ENCODE measurements at regions not wholly inside any gene's neighbourhood (a gene's known extent, or its start where the extent isn't known, plus 50 kb on each side); places are given as distances from the start of the nearest gene placed in this dataset.

DNA sequence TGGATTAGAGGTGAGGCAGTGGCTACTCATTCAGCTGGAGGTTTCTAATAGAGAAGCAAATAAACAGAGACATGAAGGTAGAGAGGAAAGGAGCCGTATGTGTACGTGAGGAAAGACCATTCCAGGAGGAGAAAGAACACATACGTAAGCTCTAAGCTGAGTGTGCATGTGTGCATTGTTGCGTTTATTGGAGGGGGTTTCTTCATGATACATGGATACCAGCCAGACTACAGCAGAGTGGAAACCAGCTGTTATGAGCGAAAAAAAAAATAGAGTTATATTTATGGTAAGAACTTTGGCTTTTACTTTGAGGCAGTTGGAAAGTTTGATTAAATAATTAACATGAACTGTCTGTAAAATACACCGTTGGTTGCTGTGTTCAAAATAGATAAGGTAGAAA lies 173.4 kb upstream of the RGS18 start:
- Histone ChIP-seq H2BK12ac (ENCODE audit: low read length) (no peak overlapping the region), H2AK5ac (ENCODE audit: low read depth, low read length) (no peak overlapping the region), H3K36me3 (replicated peaks in 1 of 2; ENCODE audit: control insufficient read depth in 2 of 2, insufficient read depth in 2 of 2, low read length in 2 of 2) (no peaks in the 10 kb centered on the region), H3K27me3 (ENCODE audit: control insufficient read depth in 3 of 3, insufficient read depth in 3 of 3, low read depth in 1 of 3, low read length in 3 of 3) (no peaks in the 10 kb centered on the region), H3K4me2 (ENCODE audit: insufficient read depth, low read length, poor library complexity, severe bottlenecking) (no peak overlapping the region), H3K18ac (ENCODE audit: low read length) (no peak overlapping the region), H3K9ac (ENCODE audit: low read depth, low read length, poor library complexity) (no peak overlapping the region), H3K4me1 (ENCODE audit: control insufficient read depth in 2 of 2, insufficient read depth in 1 of 2, low read depth in 1 of 2, low read length in 2 of 2) (no peaks in the 10 kb centered on the region), H3K27ac (replicated peaks; ENCODE audit: low read length) (no peak overlapping the region), H3K23ac (ENCODE audit: low read depth, low read length, poor library complexity) (no peak overlapping the region), H3K14ac (ENCODE audit: low read length) (no peak overlapping the region), H2BK5ac (ENCODE audit: low read length) (no peak overlapping the region), H4K91ac (ENCODE audit: low read depth, low read length, poor library complexity) (no peak overlapping the region), H2AFZ (ENCODE audit: low read length) (no peak overlapping the region), H3K9me3 (replicated peaks in 1 of 2; ENCODE audit: control insufficient read depth in 2 of 2, insufficient read depth in 1 of 2, low read depth in 1 of 2, low read length in 2 of 2) (no peaks in the 10 kb centered on the region), H3K4ac (ENCODE audit: low read length) (no peak overlapping the region), H2BK15ac (ENCODE audit: low read length) (no peak overlapping the region), H2BK120ac (ENCODE audit: low read depth, low read length) (no peak overlapping the region), H4K8ac (ENCODE audit: low read depth, low read length) (no peak overlapping the region), H3K4me3 (ENCODE audit: low read length in 2 of 2) (no peak overlapping the region), H3K79me1 (ENCODE audit: low read depth, low read length) (no peaks in the 10 kb centered on the region)
- no CpG with 5 or more reads among the region's 6 CpGs for WGBS, 2 donors (ENCODE audit: extremely low coverage in 2 of 2, insufficient read length in 2 of 2, insufficient replicate concordance in 1 of 2)
- DNase-seq (ENCODE audit: low spot score), result no peak

DNA sequence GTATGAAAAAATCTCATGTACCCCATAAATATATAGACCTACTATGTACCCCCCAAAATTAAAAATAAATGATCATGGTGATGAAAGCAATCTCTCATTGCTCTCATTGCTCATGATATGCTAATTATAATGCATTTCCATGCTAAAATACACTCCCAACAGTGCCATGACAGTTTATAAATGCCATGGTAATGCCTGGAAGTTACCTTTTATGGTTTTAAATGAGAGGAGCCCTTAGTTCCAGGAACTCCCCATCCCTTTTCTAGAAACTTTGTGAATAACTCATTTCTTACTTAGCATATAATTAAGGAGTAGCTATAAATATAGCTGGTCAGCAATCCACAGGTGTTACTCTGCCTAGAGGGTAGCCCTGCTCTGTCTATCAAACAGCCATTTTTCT lies 166.1 kb upstream of the RGS18 start:
- Histone ChIP-seq H3K4me3 (ENCODE audit: low read length in 2 of 2) (no peak overlapping the region), H2AK5ac (ENCODE audit: low read depth, low read length) (no peak overlapping the region), H4K8ac (ENCODE audit: low read depth, low read length) (no peak overlapping the region), H3K79me1 (ENCODE audit: low read depth, low read length) (no peaks in the 10 kb centered on the region), H2BK12ac (ENCODE audit: low read length) (no peak overlapping the region), H3K23ac (ENCODE audit: low read depth, low read length, poor library complexity) (no peak overlapping the region), H3K27me3 (ENCODE audit: control insufficient read depth in 3 of 3, insufficient read depth in 3 of 3, low read depth in 1 of 3, low read length in 3 of 3) (no peaks in the 10 kb centered on the region), H3K18ac (ENCODE audit: low read length) (no peak overlapping the region), H4K91ac (ENCODE audit: low read depth, low read length, poor library complexity) (no peak overlapping the region), H3K4me2 (ENCODE audit: insufficient read depth, low read length, poor library complexity, severe bottlenecking) (no peak overlapping the region), H3K9ac (ENCODE audit: low read depth, low read length, poor library complexity) (no peak overlapping the region), H2AFZ (ENCODE audit: low read length) (no peak overlapping the region), H2BK5ac (ENCODE audit: low read length) (no peak overlapping the region), H3K27ac (replicated peaks; ENCODE audit: low read length) (no peak overlapping the region), H3K36me3 (replicated peaks in 1 of 2; ENCODE audit: control insufficient read depth in 2 of 2, insufficient read depth in 2 of 2, low read length in 2 of 2) (no peaks in the 10 kb centered on the region), H3K14ac (ENCODE audit: low read length) (no peak overlapping the region), H3K4me1 (ENCODE audit: control insufficient read depth in 2 of 2, insufficient read depth in 1 of 2, low read depth in 1 of 2, low read length in 2 of 2) (no peaks in the 10 kb centered on the region), H3K9me3 (replicated peaks in 1 of 2; ENCODE audit: control insufficient read depth in 2 of 2, insufficient read depth in 1 of 2, low read depth in 1 of 2, low read length in 2 of 2) (no peaks in the 10 kb centered on the region), H2BK15ac (ENCODE audit: low read length) (no peak overlapping the region), H3K4ac (ENCODE audit: low read length) (no peak overlapping the region), H2BK120ac (ENCODE audit: low read depth, low read length) (no peak overlapping the region)
- no peak for DNase-seq (ENCODE audit: low spot score)

DNA sequence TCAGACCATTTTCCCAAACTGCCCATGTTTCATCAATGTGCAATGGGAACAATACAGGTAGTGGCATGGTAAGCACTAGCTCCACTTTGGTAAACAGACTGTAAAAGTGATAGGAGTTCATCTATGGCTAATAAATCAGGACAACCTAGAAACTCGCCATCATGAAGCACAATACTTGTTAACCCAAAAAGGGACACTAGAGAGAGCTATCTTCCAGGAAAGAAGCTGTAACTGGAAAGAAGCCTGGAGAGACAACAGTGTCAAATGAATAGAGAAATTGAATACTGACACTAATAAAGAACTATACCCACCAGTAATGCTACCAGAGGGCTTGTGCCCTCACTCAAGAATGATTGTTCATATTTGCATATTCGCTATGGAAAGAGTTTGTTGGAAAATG lies 164.7 kb upstream of the RGS18 start:
- H3K9ac ChIP-seq (ENCODE audit: low read depth, low read length, poor library complexity), result no peak overlapping the region
- no peak overlapping the region for H3K4ac ChIP-seq (ENCODE audit: low read length)
- H3K27ac ChIP-seq (replicated peaks; ENCODE audit: low read length), result no peak overlapping the region
- no peaks in the 10 kb centered on the region for H3K36me3 ChIP-seq (replicated peaks in 1 of 2; ENCODE audit: control insufficient read depth in 2 of 2, insufficient read depth in 2 of 2, low read length in 2 of 2)
- H2BK5ac ChIP-seq (ENCODE audit: low read length), result no peak overlapping the region
- no peak overlapping the region for H3K4me2 ChIP-seq (ENCODE audit: insufficient read depth, low read length, poor library complexity, severe bottlenecking)
- no peak overlapping the region for H3K23ac ChIP-seq (ENCODE audit: low read depth, low read length, poor library complexity)
- no CpG with 5 or more reads among the region's 2 CpGs for WGBS, 2 donors (ENCODE audit: extremely low coverage in 2 of 2, insufficient read length in 2 of 2, insufficient replicate concordance in 1 of 2)
- no peaks in the 10 kb centered on the region for H3K9me3 ChIP-seq (replicated peaks in 1 of 2; ENCODE audit: control insufficient read depth in 2 of 2, insufficient read depth in 1 of 2, low read depth in 1 of 2, low read length in 2 of 2)
- no peak overlapping the region for H4K91ac ChIP-seq (ENCODE audit: low read depth, low read length, poor library complexity)
- no peak overlapping the region for H2AFZ ChIP-seq (ENCODE audit: low read length)
- no peak overlapping the region for H2BK12ac ChIP-seq (ENCODE audit: low read length)
- H4K8ac ChIP-seq (ENCODE audit: low read depth, low read length), result no peak overlapping the region
- H2AK5ac ChIP-seq (ENCODE audit: low read depth, low read length), result no peak overlapping the region
- DNase-seq (ENCODE audit: low spot score), result no peak
- no peak overlapping the region for H2BK15ac ChIP-seq (ENCODE audit: low read length)
- no peak overlapping the region for H3K4me3 ChIP-seq (ENCODE audit: low read length in 2 of 2)
- no peaks in the 10 kb centered on the region for H3K4me1 ChIP-seq (ENCODE audit: control insufficient read depth in 2 of 2, insufficient read depth in 1 of 2, low read depth in 1 of 2, low read length in 2 of 2)
- no peak overlapping the region for H3K18ac ChIP-seq (ENCODE audit: low read length)
- no peaks in the 10 kb centered on the region for H3K79me1 ChIP-seq (ENCODE audit: low read depth, low read length)
- H3K27me3 ChIP-seq (ENCODE audit: control insufficient read depth in 3 of 3, insufficient read depth in 3 of 3, low read depth in 1 of 3, low read length in 3 of 3), result no peaks in the 10 kb centered on the region
- H2BK120ac ChIP-seq (ENCODE audit: low read depth, low read length), result no peak overlapping the region
- no peak overlapping the region for H3K14ac ChIP-seq (ENCODE audit: low read length)

DNA sequence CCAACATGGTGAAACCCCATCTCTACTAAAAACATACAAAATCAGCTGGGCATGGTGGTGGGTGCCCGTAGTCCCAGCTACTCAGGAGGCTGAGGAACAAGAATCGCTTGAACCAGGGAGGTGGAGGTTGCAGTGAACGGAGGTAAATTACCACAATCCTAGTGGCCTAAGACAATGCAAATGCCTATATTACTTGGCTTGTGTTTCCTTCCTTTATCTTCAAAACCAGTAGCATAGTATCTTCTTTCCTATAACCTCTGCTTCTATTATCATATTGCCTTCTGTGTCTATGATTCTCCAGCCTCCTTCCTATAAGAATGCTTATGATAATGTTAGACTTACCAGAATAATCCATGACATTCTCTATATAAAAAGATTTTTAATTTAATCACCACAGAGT lies 156.2 kb upstream of the RGS18 start:
- Histone ChIP-seq H2BK15ac (ENCODE audit: low read length) (no peak overlapping the region), H3K27me3 (ENCODE audit: control insufficient read depth in 3 of 3, insufficient read depth in 3 of 3, low read depth in 1 of 3, low read length in 3 of 3) (no peaks in the 10 kb centered on the region), H3K18ac (ENCODE audit: low read length) (no peak overlapping the region), H3K14ac (ENCODE audit: low read length) (no peak overlapping the region), H3K27ac (replicated peaks; ENCODE audit: low read length) (no peak overlapping the region), H4K91ac (ENCODE audit: low read depth, low read length, poor library complexity) (no peak overlapping the region), H3K79me1 (ENCODE audit: low read depth, low read length) (no peaks in the 10 kb centered on the region), H3K4ac (ENCODE audit: low read length) (no peak overlapping the region), H3K4me1 (ENCODE audit: control insufficient read depth in 2 of 2, insufficient read depth in 1 of 2, low read depth in 1 of 2, low read length in 2 of 2) (no peaks in the 10 kb centered on the region), H3K4me2 (ENCODE audit: insufficient read depth, low read length, poor library complexity, severe bottlenecking) (no peak overlapping the region), H4K8ac (ENCODE audit: low read depth, low read length) (no peak overlapping the region), H2BK120ac (ENCODE audit: low read depth, low read length) (no peak overlapping the region), H3K23ac (ENCODE audit: low read depth, low read length, poor library complexity) (no peak overlapping the region), H2BK5ac (ENCODE audit: low read length) (no peak overlapping the region), H3K4me3 (ENCODE audit: low read length in 2 of 2) (no peak overlapping the region), H2AFZ (ENCODE audit: low read length) (no peak overlapping the region), H3K9ac (ENCODE audit: low read depth, low read length, poor library complexity) (no peak overlapping the region), H3K36me3 (replicated peaks in 1 of 2; ENCODE audit: control insufficient read depth in 2 of 2, insufficient read depth in 2 of 2, low read length in 2 of 2) (no peaks in the 10 kb centered on the region), H3K9me3 (replicated peaks in 1 of 2; ENCODE audit: control insufficient read depth in 2 of 2, insufficient read depth in 1 of 2, low read depth in 1 of 2, low read length in 2 of 2) (no peaks in the 10 kb centered on the region), H2AK5ac (ENCODE audit: low read depth, low read length) (no peak overlapping the region), H2BK12ac (ENCODE audit: low read length) (no peak overlapping the region)
- DNase-seq (ENCODE audit: low spot score), result no peak
- no CpG with 5 or more reads among the region's 3 CpGs for WGBS, 2 donors (ENCODE audit: extremely low coverage in 2 of 2, insufficient read length in 2 of 2, insufficient replicate concordance in 1 of 2)

All from neuronal stem cell (in vitro differentiated cells).